PC-9 (cell line): ENCODE measurements at regions not wholly inside any gene's neighbourhood (a gene's known extent, or its start where the extent isn't known, plus 50 kb on each side); places are given as distances from the start of the nearest gene placed in this dataset.

ENCODE experiments used
- CTCF ChIP-seq: fragments of 200-600 bp; sonication (generic); conservative IDR thresholded peaks from 2 replicates; pipeline ENCODE4 v1.6.1; 2017; ENCODE audit warnings: mixed run types, antibody characterized with exemption, mild to moderate bottlenecking, moderate library complexity
- EZH2 ChIP-seq: fragments of 200-600 bp; sonication (generic); IDR thresholded peaks from 2 replicates; pipeline ENCODE4 v1.8.0; 2017; ENCODE audit warnings: antibody characterized with exemption, low read depth

- TF ChIP-seq CTCF (no peak), EZH2 (no peak)
Measured at GRCh38 chr12:42760550-42760949, 171.0 kb upstream of the PRICKLE1 start.
